Coronary artery (tissue), 2 donors: ENCODE measurements at regions not wholly inside any gene's neighbourhood (a gene's known extent, or its start where the extent isn't known, plus 50 kb on each side); places are given as distances from the start of the nearest gene placed in this dataset.

Source experiments
- DNase-seq: peaks from one replicate; pipeline ENCODE4 v3.0.0-alpha.2; 2017; ENCODE audit warnings: low spot score
- H3K27ac ChIP-seq, 2 donors: fragments of 200-600 bp; sonication (generic); one replicate each; pipeline ENCODE4 v1.5.1; 2016 to 2019
- H3K4me3 ChIP-seq: fragments of 200-600 bp; sonication (generic); 2 replicates; pipeline ENCODE4 v1.5.1; 2016; ENCODE audit warnings: mild to moderate bottlenecking, moderate library complexity
- TF ChIP-seq, protein P1 (sequence below): fragments of 200-600 bp; sonication (generic); IDR thresholded peaks from one replicate; pipeline ENCODE4 v1.5.1; 2019; ENCODE audit warnings: antibody characterized with exemption

- TF ChIP-seq, protein P1, sequence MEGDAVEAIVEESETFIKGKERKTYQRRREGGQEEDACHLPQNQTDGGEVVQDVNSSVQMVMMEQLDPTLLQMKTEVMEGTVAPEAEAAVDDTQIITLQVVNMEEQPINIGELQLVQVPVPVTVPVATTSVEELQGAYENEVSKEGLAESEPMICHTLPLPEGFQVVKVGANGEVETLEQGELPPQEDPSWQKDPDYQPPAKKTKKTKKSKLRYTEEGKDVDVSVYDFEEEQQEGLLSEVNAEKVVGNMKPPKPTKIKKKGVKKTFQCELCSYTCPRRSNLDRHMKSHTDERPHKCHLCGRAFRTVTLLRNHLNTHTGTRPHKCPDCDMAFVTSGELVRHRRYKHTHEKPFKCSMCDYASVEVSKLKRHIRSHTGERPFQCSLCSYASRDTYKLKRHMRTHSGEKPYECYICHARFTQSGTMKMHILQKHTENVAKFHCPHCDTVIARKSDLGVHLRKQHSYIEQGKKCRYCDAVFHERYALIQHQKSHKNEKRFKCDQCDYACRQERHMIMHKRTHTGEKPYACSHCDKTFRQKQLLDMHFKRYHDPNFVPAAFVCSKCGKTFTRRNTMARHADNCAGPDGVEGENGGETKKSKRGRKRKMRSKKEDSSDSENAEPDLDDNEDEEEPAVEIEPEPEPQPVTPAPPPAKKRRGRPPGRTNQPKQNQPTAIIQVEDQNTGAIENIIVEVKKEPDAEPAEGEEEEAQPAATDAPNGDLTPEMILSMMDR: no peak
- Histone ChIP-seq H3K4me3 (no peak overlapping the region), H3K27ac (no peak overlapping the region)
- no peak for DNase-seq
These were observed 76.8 kb upstream of the TRIO start for GRCh38 chr5:14066326-14066725.

DNA sequence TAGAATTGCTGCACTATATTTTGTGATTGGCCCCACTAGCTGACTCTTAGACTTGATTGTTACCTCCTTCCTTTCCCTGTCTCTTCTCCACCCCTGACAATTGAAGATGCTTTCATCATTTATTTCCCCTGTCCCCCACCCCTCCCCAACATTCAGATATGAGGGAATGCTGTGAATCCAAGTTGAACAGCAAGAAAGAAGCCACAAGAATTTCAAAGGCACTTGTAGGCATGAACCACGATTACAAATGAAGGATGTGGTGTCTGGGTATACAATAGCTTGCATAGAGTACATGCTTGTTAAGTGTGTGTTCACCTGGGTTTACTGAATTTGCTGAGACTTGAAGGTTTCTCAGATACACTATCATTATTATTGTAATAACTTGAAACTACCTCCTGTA is 78.3 kb upstream of the TRIO start:
- Histone ChIP-seq H3K27ac (no peak overlapping the region), H3K4me3 (no peak overlapping the region)
- TF ChIP-seq, protein P1: no peak
- no peak for DNase-seq

DNA sequence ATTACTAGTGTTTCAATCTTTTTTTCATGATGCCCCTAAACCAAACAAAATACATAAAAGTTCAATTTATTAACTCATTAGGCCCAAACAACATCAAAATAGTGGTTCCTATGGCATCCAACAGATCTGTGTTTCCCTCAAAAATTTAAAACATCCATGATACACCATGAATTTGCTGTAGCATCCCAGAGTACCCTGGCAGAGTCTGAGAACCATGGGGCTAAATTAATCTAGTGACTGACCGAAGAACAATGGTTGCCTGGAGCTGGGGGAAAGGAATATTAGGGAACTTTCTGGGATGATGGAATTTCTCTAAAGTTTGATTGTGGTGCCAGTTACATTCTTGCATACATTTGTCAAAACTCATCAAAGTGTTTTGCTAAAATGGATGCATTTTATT is 79.5 kb upstream of the TRIO start:
- Histone ChIP-seq H3K27ac (no peak overlapping the region), H3K4me3 (no peak overlapping the region)
- TF ChIP-seq, protein P1: no peak
- DNase-seq: no peak

- no peak for DNase-seq
- H3K4me3 ChIP-seq: no peak overlapping the region
- H3K27ac ChIP-seq: no peak overlapping the region
- TF ChIP-seq, protein P1: no peak
These were observed 80.0 kb upstream of the TRIO start for GRCh38 chr5:14063138-14063537.

- Histone ChIP-seq H3K27ac (no peak overlapping the region), H3K4me3 (no peak overlapping the region)
- no peak for DNase-seq
- TF ChIP-seq, protein P1: no peak
These were observed 81.0 kb upstream of the TRIO start for GRCh38 chr5:14062178-14062577.

DNA sequence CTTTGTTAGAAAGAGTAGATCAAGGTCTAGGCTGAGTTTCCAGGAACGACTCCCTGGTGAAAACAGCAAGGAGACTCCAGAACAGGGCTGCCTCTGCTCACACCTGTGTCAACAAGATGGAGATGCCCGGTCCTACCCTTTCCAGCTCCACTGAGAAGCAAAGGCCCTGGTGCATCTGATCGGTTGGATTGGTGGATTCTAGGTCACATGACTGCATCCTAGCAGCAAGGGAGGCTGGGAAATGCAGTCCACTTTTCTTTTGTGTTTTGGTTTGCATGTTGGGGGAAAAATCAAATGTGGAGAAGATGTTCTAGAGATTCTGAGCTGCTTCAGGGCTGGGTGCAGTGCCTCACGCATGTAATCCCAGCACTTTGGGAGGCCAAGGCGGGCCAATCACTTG is 82.0 kb upstream of the TRIO start:
- no peak overlapping the region for H3K4me3 ChIP-seq
- no peak overlapping the region for H3K27ac ChIP-seq
- TF ChIP-seq, protein P1: no peak
- no peak for DNase-seq

DNA sequence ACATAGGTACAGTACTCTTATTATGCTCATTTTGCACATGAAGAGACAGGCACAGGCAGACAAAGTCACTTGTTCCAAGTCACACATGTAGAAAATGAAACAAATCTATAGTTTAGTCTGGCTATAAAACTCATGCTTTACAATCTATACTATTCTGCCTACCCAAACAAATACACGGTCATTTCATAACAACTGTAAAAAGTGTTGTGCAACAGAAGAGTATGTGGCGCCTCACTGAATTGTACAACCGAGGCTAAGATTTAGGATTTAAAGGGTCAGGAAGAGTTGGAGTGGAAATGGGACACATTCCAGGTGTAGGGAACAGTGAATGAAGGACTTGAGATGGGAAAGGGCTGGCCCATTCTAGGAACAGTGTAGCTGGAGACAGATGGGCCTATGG is 82.9 kb upstream of the TRIO start:
- TF ChIP-seq, protein P1: no peak
- H3K4me3 ChIP-seq: no peak overlapping the region
- DNase-seq: no peak
- H3K27ac ChIP-seq: no peak overlapping the region
